ENCODE measurements at regions not wholly inside any gene's neighbourhood (a gene's known extent, or its start where the extent isn't known, plus 50 kb on each side); places are given as distances from the start of the nearest gene placed in this dataset.
A peak's percentile ranks its signal among the peaks of the same experiment; 100 is the strongest.

DNA sequence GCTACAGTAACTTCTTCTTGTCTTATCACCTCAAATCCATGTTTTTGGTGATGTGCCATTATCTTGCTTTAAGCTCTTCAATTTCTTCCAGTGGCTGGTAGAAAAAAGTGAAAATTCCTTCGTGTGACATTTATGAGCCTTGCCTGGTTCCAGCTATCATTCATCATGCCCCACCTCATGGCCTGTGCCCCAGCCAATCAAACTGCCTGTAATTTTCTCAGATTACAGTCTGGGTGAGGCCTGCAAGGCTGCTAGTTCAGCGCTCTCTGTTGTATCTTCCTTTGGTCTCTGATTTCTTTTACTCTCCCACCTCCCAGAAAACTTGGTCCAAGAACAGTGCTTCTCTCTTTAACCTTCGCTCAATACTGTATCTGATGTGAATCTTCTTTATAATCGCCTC, 249.3 kb upstream of the ZNF717 start:
- H3K4me3 ChIP-seq (ENCODE audit: extremely low read depth, insufficient read depth, low read length, poor library complexity, severe bottlenecking), result no peak overlapping the region
- 56 to 63% methylated on average over 2 of the region's 4 CpGs for WGBS, 2 experiments (ENCODE audit: insufficient coverage in 2 of 2)
- H3K9me3 ChIP-seq (ENCODE audit: control insufficient read depth, low read length), result no peaks in the 10 kb centered on the region
- peaks cover 12% of the 10 kb centered on the region for H3K4me1 ChIP-seq (ENCODE audit: control insufficient read depth, insufficient read depth, low read length, poor library complexity, severe bottlenecking)
- H3K27ac ChIP-seq (ENCODE audit: low read depth, low read length, severe bottlenecking), result no peak overlapping the region
- no peaks in the 10 kb centered on the region for H3K36me3 ChIP-seq (ENCODE audit: control insufficient read depth, insufficient read depth, low read length)

DNA sequence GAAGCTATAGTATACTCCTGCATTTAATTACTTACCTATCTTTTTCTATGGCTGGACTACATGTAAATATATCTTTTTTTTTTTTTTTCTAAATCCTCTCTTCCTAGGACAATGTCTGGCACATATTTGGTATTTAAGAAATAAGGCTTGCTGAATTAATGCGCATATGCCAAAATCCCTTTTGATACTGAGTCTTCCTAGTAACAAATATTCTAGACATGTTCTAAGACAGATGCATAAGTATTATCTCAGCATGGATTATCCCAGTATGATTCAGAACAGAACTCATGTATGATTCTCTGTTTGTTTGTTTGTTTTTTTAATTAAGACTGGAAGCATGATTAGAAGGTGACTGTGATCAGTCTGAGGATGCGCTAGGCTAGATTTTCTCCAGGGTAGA, 249.8 kb upstream of the ZNF717 start:
- no peak overlapping the region for H3K4me3 ChIP-seq (ENCODE audit: extremely low read depth, insufficient read depth, low read length, poor library complexity, severe bottlenecking)
- H3K4me1 ChIP-seq (ENCODE audit: control insufficient read depth, insufficient read depth, low read length, poor library complexity, severe bottlenecking), result peaks cover 15% of the 10 kb centered on the region
- H3K9me3 ChIP-seq (ENCODE audit: control insufficient read depth, low read length), result no peaks in the 10 kb centered on the region
- no peak overlapping the region for H3K27ac ChIP-seq (ENCODE audit: low read depth, low read length, severe bottlenecking)
- no CpG with 5 or more reads among the region's 2 CpGs for WGBS, 2 experiments (ENCODE audit: insufficient coverage in 2 of 2)
- H3K36me3 ChIP-seq (ENCODE audit: control insufficient read depth, insufficient read depth, low read length), result no peaks in the 10 kb centered on the region

DNA sequence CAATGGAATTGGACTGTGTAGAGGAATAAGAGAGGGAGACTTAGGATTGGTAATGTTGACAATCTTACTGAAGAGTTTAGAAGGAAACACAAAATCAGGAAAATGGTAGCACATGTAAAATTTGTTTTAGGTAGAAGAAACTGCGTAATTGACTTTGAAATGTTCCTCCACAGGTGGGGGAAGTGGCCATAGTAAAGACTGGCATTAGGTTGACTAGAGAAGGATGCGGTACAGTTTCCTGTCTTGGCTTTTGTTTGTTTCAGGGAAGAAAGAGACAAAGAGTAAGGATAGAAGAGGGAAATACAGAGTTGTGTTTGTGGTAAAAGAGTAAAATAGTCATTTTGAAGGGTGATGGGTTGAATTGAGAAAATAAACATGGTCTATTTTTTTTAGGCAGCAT, 253.6 kb upstream of the ZNF717 start:
- H3K9me3 ChIP-seq (ENCODE audit: control insufficient read depth, low read length), result no peaks in the 10 kb centered on the region
- H3K4me1 ChIP-seq (ENCODE audit: control insufficient read depth, insufficient read depth, low read length, poor library complexity, severe bottlenecking), result peaks cover 13% of the 10 kb centered on the region
- 59 to 73% methylated on average over 2 of the region's 2 CpGs for WGBS, 2 experiments (ENCODE audit: insufficient coverage in 2 of 2)
- no peaks in the 10 kb centered on the region for H3K36me3 ChIP-seq (ENCODE audit: control insufficient read depth, insufficient read depth, low read length)
- no peak overlapping the region for H3K4me3 ChIP-seq (ENCODE audit: extremely low read depth, insufficient read depth, low read length, poor library complexity, severe bottlenecking)
- H3K27ac ChIP-seq (ENCODE audit: low read depth, low read length, severe bottlenecking), result peak overlapping the region; percentile 37

DNA sequence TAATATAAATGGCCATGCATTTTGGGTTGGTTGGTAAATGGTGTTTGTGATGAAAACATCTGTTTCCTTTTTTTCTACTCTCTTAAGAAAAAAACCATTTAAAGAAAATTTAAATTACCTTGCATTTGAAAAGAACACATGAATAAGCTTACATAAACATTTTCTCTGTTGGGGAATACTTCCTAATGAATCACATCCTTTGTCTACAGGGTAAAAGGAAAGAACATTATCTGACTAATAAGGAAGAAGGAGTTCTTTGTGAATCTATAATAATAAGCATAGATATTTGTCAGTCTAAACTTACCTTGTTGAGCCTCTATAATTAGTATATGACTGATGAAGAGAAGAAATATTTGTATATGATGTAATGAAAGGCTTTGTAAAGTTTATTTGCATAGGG, 254.1 kb upstream of the ZNF717 start:
- peaks cover 13% of the 10 kb centered on the region for H3K4me1 ChIP-seq (ENCODE audit: control insufficient read depth, insufficient read depth, low read length, poor library complexity, severe bottlenecking)
- no peaks in the 10 kb centered on the region for H3K9me3 ChIP-seq (ENCODE audit: control insufficient read depth, low read length)
- no peaks in the 10 kb centered on the region for H3K36me3 ChIP-seq (ENCODE audit: control insufficient read depth, insufficient read depth, low read length)
- no peak overlapping the region for H3K4me3 ChIP-seq (ENCODE audit: extremely low read depth, insufficient read depth, low read length, poor library complexity, severe bottlenecking)
- H3K27ac ChIP-seq (ENCODE audit: low read depth, low read length, severe bottlenecking), result peak overlapping the region; percentile 37

DNA sequence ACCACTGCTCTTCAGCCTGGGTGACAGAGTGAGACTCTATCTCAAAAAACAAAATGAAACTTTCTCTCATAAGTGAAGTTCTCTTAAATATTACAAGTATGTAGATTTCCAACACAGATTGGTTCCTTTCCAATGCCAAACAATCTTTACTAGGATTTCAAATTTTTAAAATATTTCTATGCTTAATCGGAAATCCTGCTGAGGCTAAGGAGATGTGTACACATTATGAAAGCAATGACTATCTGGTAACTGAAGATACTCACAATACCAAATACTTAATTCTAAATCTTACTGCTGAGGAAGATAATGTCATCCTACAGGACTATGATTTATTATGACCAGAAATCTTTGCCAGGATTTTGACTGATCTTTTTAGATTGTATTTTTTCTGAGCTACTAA, 255.6 kb upstream of the ZNF717 start:
- no peak overlapping the region for H3K4me3 ChIP-seq (ENCODE audit: extremely low read depth, insufficient read depth, low read length, poor library complexity, severe bottlenecking)
- no peaks in the 10 kb centered on the region for H3K36me3 ChIP-seq (ENCODE audit: control insufficient read depth, insufficient read depth, low read length)
- peaks cover 16% of the 10 kb centered on the region for H3K4me1 ChIP-seq (ENCODE audit: control insufficient read depth, insufficient read depth, low read length, poor library complexity, severe bottlenecking)
- WGBS, 2 experiments (ENCODE audit: insufficient coverage in 2 of 2), result no CpG with 5 or more reads among the region's 1 CpG
- no peak overlapping the region for H3K27ac ChIP-seq (ENCODE audit: low read depth, low read length, severe bottlenecking)
- H3K9me3 ChIP-seq (ENCODE audit: control insufficient read depth, low read length), result no peaks in the 10 kb centered on the region

DNA sequence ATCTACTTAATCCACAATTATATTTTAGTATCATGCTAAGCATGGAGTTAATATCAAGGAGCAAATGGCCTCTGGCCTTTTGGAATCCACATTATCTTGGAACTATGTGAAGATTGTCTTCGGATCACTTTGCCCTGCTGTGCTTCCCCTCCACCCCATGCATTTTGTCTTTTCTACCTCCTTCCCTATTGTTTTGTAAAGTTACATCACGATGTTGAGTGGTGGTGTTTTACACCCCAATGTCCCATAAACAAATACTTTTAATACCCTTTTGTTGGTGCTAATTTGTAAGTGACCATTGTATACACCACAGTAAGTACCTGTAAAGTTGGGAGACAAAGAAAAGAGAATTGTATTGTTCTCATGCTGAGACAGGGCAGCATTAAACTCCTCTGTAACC, 258.4 kb upstream of the ZNF717 start:
- Histone ChIP-seq H3K27ac (ENCODE audit: low read depth, low read length, severe bottlenecking) (no peak overlapping the region), H3K4me3 (ENCODE audit: extremely low read depth, insufficient read depth, low read length, poor library complexity, severe bottlenecking) (no peak overlapping the region), H3K9me3 (ENCODE audit: control insufficient read depth, low read length) (no peaks in the 10 kb centered on the region), H3K36me3 (ENCODE audit: control insufficient read depth, insufficient read depth, low read length) (no peaks in the 10 kb centered on the region), H3K4me1 (ENCODE audit: control insufficient read depth, insufficient read depth, low read length, poor library complexity, severe bottlenecking) (peaks cover 15% of the 10 kb centered on the region)
- 29% methylated on average over 1 of the region's 2 CpGs; no CpG with 5 or more reads in 1 of the 2 experiments for WGBS, 2 experiments (ENCODE audit: insufficient coverage in 2 of 2)

- no peaks in the 10 kb centered on the region for H3K9me3 ChIP-seq (ENCODE audit: control insufficient read depth, low read length)
- H3K27ac ChIP-seq (ENCODE audit: low read depth, low read length, severe bottlenecking), result no peak overlapping the region
- peaks cover 3% of the 10 kb centered on the region for H3K4me1 ChIP-seq (ENCODE audit: control insufficient read depth, insufficient read depth, low read length, poor library complexity, severe bottlenecking)
- H3K36me3 ChIP-seq (ENCODE audit: control insufficient read depth, insufficient read depth, low read length), result no peaks in the 10 kb centered on the region
- WGBS, 2 experiments (ENCODE audit: insufficient coverage in 2 of 2), result 100% methylated on average over 1 of the region's 3 CpGs
- no peak overlapping the region for H3K4me3 ChIP-seq (ENCODE audit: extremely low read depth, insufficient read depth, low read length, poor library complexity, severe bottlenecking)
Observed at GRCh38 chr3:76044601-76045600, 259.6 kb upstream of the ZNF717 start.

DNA sequence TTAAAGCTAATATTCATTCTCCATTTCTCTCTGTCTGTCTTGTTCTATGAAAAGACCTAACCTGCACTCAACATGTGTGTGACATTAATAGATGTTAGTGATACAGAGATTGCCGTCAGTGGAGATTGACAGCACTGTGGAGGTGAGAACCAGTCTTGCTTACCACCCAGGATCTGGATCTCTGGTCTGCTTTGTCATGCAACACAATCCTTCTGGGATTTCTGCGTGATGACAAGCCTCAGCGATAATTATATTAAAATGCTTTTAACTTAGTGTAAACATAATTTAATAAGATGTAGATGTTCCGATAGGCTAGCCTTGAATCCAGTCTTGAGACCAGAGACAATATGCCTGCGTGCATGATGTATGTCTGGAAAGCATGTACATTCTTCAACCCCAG, 262.0 kb upstream of the ZNF717 start:
- 90 to 100% methylated on average over 1 to 2 of the region's 5 CpGs for WGBS, 2 experiments (ENCODE audit: insufficient coverage in 2 of 2)

GRCh38 chr3:76049776-76050175, 264.4 kb upstream of the ZNF717 start:
- Histone ChIP-seq H3K4me3 (ENCODE audit: extremely low read depth, insufficient read depth, low read length, poor library complexity, severe bottlenecking) (no peak overlapping the region), H3K4me1 (ENCODE audit: control insufficient read depth, insufficient read depth, low read length, poor library complexity, severe bottlenecking) (peaks cover 3% of the 10 kb centered on the region), H3K9me3 (ENCODE audit: control insufficient read depth, low read length) (no peaks in the 10 kb centered on the region), H3K36me3 (ENCODE audit: control insufficient read depth, insufficient read depth, low read length) (no peaks in the 10 kb centered on the region), H3K27ac (ENCODE audit: low read depth, low read length, severe bottlenecking) (no peak overlapping the region)
- 92 to 100% methylated on average over 1 to 2 of the region's 2 CpGs for WGBS, 2 experiments (ENCODE audit: insufficient coverage in 2 of 2)

More for the DNA sequence above, 262.0 kb upstream of the ZNF717 start:
- Histone ChIP-seq H3K27ac (ENCODE audit: low read depth, low read length, severe bottlenecking) (no peak overlapping the region), H3K4me1 (ENCODE audit: control insufficient read depth, insufficient read depth, low read length, poor library complexity, severe bottlenecking) (peaks cover 3% of the 10 kb centered on the region), H3K36me3 (ENCODE audit: control insufficient read depth, insufficient read depth, low read length) (no peaks in the 10 kb centered on the region), H3K9me3 (ENCODE audit: control insufficient read depth, low read length) (no peaks in the 10 kb centered on the region), H3K4me3 (ENCODE audit: extremely low read depth, insufficient read depth, low read length, poor library complexity, severe bottlenecking) (no peak overlapping the region)

DNA sequence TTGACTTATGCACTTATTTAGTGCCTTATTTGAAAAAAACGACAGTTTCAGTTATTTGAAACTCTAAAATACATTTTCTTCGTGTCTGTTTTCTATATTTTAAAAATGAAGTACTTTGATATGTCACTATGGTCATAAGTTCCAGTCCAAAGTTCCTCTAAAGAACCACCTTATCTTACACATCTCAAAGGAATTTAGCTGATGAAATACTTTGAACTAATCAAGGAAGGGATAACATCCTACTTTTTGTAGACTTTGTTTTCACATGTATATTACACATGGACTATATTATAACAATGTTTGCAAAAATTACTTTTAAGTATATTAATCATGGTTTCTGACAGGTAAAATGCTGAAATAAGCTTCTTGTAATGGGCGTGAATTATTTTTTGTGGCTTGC, 265.8 kb upstream of the ZNF717 start:
- WGBS, 2 experiments (ENCODE audit: insufficient coverage in 2 of 2), result no CpG with 5 or more reads among the region's 3 CpGs
- H3K9me3 ChIP-seq (ENCODE audit: control insufficient read depth, low read length), result no peaks in the 10 kb centered on the region
- no peaks in the 10 kb centered on the region for H3K4me1 ChIP-seq (ENCODE audit: control insufficient read depth, insufficient read depth, low read length, poor library complexity, severe bottlenecking)
- H3K4me3 ChIP-seq (ENCODE audit: extremely low read depth, insufficient read depth, low read length, poor library complexity, severe bottlenecking), result no peak overlapping the region
- H3K27ac ChIP-seq (ENCODE audit: low read depth, low read length, severe bottlenecking), result no peak overlapping the region
- no peaks in the 10 kb centered on the region for H3K36me3 ChIP-seq (ENCODE audit: control insufficient read depth, insufficient read depth, low read length)

- no peak overlapping the region for H3K27ac ChIP-seq (ENCODE audit: low read depth, low read length, severe bottlenecking)
- H3K4me1 ChIP-seq (ENCODE audit: control insufficient read depth, insufficient read depth, low read length, poor library complexity, severe bottlenecking), result no peaks in the 10 kb centered on the region
- no peaks in the 10 kb centered on the region for H3K36me3 ChIP-seq (ENCODE audit: control insufficient read depth, insufficient read depth, low read length)
- no peaks in the 10 kb centered on the region for H3K9me3 ChIP-seq (ENCODE audit: control insufficient read depth, low read length)
- H3K4me3 ChIP-seq (ENCODE audit: extremely low read depth, insufficient read depth, low read length, poor library complexity, severe bottlenecking), result no peak overlapping the region
- 100% methylated on average over 1 of the region's 1 CpG; no CpG with 5 or more reads in 1 of the 2 experiments for WGBS, 2 experiments (ENCODE audit: insufficient coverage in 2 of 2)
Observed at GRCh38 chr3:76054404-76054803, 269.1 kb upstream of the ZNF717 start.

Measured in mesodermal cell (in vitro differentiated cells).